A673 (cell line): ENCODE measurements at regions not wholly inside any gene's neighbourhood (a gene's known extent, or its start where the extent isn't known, plus 50 kb on each side); places are given as distances from the start of the nearest gene placed in this dataset.

Experiments used
- CTCF ChIP-seq: fragments of 300-800, 200-600 bp; sonication (generic); conservative IDR thresholded peaks from 2 replicates; pipeline ENCODE4 v1.5.1; 2017; ENCODE audit warnings: low read depth, mild to moderate bottlenecking, antibody characterized with exemption, low read length, moderate library complexity, mixed read lengths
- EZH2 ChIP-seq: fragments of 200-600 bp; sonication (generic); IDR thresholded peaks from 2 replicates; pipeline ENCODE4 v1.6.1; 2017; ENCODE audit warnings: borderline replicate concordance, low read depth, mild to moderate bottlenecking, mixed read lengths, antibody characterized with exemption, low read length; ENCODE audit not compliant: poor library complexity, severe bottlenecking

DNA sequence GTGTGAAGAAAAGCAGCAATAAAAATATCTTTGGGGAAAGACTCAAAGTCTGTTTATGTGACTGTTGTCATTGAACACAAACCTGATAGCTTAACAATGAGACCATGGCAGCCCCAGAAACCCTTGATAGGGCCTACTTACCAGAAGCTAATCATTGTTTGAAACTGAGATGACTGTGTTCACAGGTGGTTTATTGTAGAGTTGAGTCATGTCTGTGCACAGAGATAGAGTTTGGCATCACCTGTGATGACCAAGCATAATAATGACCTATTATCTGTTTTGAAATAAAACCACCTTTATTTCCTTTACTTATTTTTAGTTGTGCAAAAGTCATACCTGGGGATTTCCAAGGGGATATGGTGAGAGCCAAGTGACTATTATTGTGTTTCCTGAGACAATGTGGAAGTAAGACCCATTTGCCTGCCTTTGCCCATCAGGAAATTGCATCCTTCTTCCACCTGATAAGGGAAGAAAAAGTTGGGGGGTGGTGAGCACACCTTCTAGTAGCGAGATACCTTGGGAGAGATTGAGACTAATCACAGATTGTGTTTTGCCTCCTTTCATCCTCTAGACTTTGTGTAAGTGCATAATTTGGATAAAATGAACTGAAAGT, 456.9 kb upstream of the JAG1 start:
- no peak for TF ChIP-seq CTCF
- TF ChIP-seq EZH2: no peak
